ENCODE measurements at regions not wholly inside any gene's neighbourhood (a gene's known extent, or its start where the extent isn't known, plus 50 kb on each side); places are given as distances from the start of the nearest gene placed in this dataset.

- TF ChIP-seq ZFX (IDR thresholded peaks at IDR 0.05): no peak
- no peak for TF ChIP-seq CTCF (conservative IDR thresholded peaks at IDR 0.05)
- no peak overlapping the region for H3K27ac ChIP-seq
Measured at GRCh38 chr2:240209493-240209892, 69.0 kb upstream of the OTOS start.

- TF ChIP-seq CTCF (conservative IDR thresholded peaks at IDR 0.05) (no peak), ZFX (IDR thresholded peaks at IDR 0.05) (no peak)
- H3K27ac ChIP-seq: no peak overlapping the region
Measured at GRCh38 chr2:240210198-240210965, 69.9 kb upstream of the OTOS start.

- no peak overlapping the region for H3K27ac ChIP-seq
- TF ChIP-seq ZFX (IDR thresholded peaks at IDR 0.05): no peak
- TF ChIP-seq CTCF (conservative IDR thresholded peaks at IDR 0.05): no peak
Measured at GRCh38 chr2:240211096-240211495, 70.6 kb upstream of the OTOS start.

- H3K27ac ChIP-seq: no peak overlapping the region
Measured at GRCh38 chr2:240211598-240212424, 71.4 kb upstream of the OTOS start.

GRCh38 chr2:240212425-240213225, 72.2 kb upstream of the OTOS start:
- H3K27ac ChIP-seq: no peak overlapping the region
- TF ChIP-seq CTCF (conservative IDR thresholded peaks at IDR 0.05) (no peak), ZFX (IDR thresholded peaks at IDR 0.05) (no peak)

More at GRCh38 chr2:240211598-240212424, 71.4 kb upstream of the OTOS start:
- no peak for TF ChIP-seq CTCF (conservative IDR thresholded peaks at IDR 0.05)
- TF ChIP-seq ZFX (IDR thresholded peaks at IDR 0.05): no peak

- no peak overlapping the region for H3K27ac ChIP-seq
- TF ChIP-seq CTCF (conservative IDR thresholded peaks at IDR 0.05) (no peak), ZFX (IDR thresholded peaks at IDR 0.05) (no peak)
Measured at GRCh38 chr2:240213226-240213475, 72.7 kb upstream of the OTOS start.

Measured in C4-2B (cell line).